SH-SY5Y (cell line): ENCODE measurements at regions not wholly inside any gene's neighbourhood (a gene's known extent, or its start where the extent isn't known, plus 50 kb on each side); places are given as distances from the start of the nearest gene placed in this dataset.

ENCODE experiments used
- GATA2 ChIP-seq: IDR thresholded peaks from 2 replicates; pipeline ENCODE4 v1.6.1; 2011; ENCODE audit warnings: mild to moderate bottlenecking, low read depth, low read length
- GATA3 ChIP-seq: IDR thresholded peaks from 2 replicates; pipeline ENCODE4 v1.6.1; 2011; ENCODE audit warnings: low read depth, mild to moderate bottlenecking, low read length, moderate library complexity

GRCh38 chr15:100727291-100727851 lies 125.0 kb downstream of the ASB7 start:
- no peak for TF ChIP-seq GATA2
- TF ChIP-seq GATA3, result no peak

GRCh38 chr15:100728371-100729201 lies 126.2 kb downstream of the ASB7 start:
- no peak for TF ChIP-seq GATA3
- TF ChIP-seq GATA2, result no peak

GRCh38 chr15:100729461-100729860 lies 127.1 kb downstream of the ASB7 start:
- TF ChIP-seq GATA2 (no peak), GATA3 (no peak)

- TF ChIP-seq GATA2, result no peak
- TF ChIP-seq GATA3, result no peak
Observed at GRCh38 chr15:100730129-100730528, 127.7 kb downstream of the ASB7 start.

- no peak for TF ChIP-seq GATA2
- no peak for TF ChIP-seq GATA3
Observed at GRCh38 chr15:100730655-100731266, 128.4 kb downstream of the ASB7 start.

GRCh38 chr15:100731267-100732152 lies 129.1 kb downstream of the ASB7 start:
- TF ChIP-seq GATA2, result no peak
- no peak for TF ChIP-seq GATA3

GRCh38 chr15:100732211-100733055 lies 130.0 kb downstream of the ASB7 start:
- no peak for TF ChIP-seq GATA3
- no peak for TF ChIP-seq GATA2

- TF ChIP-seq GATA2, result no peak
- no peak for TF ChIP-seq GATA3
Observed at GRCh38 chr15:100733101-100733842, 130.9 kb downstream of the ASB7 start.

- TF ChIP-seq GATA2, result no peak
- TF ChIP-seq GATA3, result no peak
Observed at GRCh38 chr15:100734586-100734985, 132.2 kb downstream of the ASB7 start.

- TF ChIP-seq GATA3, result no peak
- no peak for TF ChIP-seq GATA2
Observed at GRCh38 chr15:100735129-100736053, 133.0 kb downstream of the ASB7 start.

- TF ChIP-seq GATA3, result no peak
- TF ChIP-seq GATA2, result no peak
Observed at GRCh38 chr15:100737214-100737613, 134.8 kb downstream of the ASB7 start.
